ENCODE measurements at regions not wholly inside any gene's neighbourhood (a gene's known extent, or its start where the extent isn't known, plus 50 kb on each side); places are given as distances from the start of the nearest gene placed in this dataset.
"Not testable (repeated sequence)": the region's sequence is repeated elsewhere in the genome, so short reads cannot be mapped to it uniquely, and the experiment has no call there.

DNA sequence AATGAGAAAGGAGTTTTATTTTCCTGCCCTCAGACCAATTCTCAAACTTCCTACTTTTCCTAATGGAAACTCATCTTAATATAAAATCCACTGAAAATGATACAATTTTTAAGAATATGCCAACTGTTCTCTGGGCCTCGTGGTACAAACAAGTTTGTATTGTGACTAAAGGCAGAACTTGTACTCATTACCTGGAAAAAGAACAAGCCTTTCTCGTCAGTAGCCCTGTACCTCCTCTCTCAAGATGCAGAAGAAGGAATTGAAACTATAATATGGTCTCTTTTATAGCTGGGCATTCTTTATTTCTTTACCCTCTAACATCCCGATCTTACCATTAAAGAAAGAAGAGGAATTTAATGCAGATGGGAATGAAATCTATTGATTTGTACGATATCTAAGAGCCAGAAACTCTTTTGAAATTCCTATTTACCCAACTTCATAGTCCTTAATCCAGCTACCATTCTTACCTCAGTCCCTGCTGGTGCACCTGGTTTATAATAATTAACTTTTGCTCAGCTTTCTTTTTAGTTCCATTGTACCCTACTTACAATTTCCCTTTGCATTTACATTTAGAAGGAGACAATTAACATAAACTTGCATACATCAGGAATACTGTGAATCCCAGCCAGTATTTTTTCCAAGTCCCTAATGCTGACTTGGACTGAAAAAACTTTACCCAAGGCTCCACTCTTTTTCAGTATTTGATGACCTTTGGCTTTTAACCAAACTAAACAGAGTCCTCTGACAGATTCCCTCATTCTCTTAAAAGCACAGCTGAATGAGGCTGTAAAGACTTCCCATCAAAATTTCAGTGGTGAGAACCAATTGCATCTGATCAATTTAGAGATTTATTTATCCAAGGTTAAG is 1162.4 kb downstream of the BRINP3 start:
- H3K9me3 ChIP-seq = no peaks in the 10 kb centered on the region
- TF ChIP-seq, protein P1, sequence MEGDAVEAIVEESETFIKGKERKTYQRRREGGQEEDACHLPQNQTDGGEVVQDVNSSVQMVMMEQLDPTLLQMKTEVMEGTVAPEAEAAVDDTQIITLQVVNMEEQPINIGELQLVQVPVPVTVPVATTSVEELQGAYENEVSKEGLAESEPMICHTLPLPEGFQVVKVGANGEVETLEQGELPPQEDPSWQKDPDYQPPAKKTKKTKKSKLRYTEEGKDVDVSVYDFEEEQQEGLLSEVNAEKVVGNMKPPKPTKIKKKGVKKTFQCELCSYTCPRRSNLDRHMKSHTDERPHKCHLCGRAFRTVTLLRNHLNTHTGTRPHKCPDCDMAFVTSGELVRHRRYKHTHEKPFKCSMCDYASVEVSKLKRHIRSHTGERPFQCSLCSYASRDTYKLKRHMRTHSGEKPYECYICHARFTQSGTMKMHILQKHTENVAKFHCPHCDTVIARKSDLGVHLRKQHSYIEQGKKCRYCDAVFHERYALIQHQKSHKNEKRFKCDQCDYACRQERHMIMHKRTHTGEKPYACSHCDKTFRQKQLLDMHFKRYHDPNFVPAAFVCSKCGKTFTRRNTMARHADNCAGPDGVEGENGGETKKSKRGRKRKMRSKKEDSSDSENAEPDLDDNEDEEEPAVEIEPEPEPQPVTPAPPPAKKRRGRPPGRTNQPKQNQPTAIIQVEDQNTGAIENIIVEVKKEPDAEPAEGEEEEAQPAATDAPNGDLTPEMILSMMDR (IDR thresholded peaks at IDR 0.05) = no peak
- no peaks in the 10 kb centered on the region for H3K27me3 ChIP-seq
- H3K4me3 ChIP-seq (ENCODE audit: low read depth in 1 of 2, low read length in 1 of 2) = no peak overlapping the region
- no peak overlapping the region for H3K27ac ChIP-seq
- H3K4me1 ChIP-seq (ENCODE audit: control insufficient read depth in 1 of 2, insufficient read depth in 1 of 2, low read depth in 1 of 2, low read length in 1 of 2) = no peaks in the 10 kb centered on the region
- H3K36me3 ChIP-seq = no peaks in the 10 kb centered on the region

DNA sequence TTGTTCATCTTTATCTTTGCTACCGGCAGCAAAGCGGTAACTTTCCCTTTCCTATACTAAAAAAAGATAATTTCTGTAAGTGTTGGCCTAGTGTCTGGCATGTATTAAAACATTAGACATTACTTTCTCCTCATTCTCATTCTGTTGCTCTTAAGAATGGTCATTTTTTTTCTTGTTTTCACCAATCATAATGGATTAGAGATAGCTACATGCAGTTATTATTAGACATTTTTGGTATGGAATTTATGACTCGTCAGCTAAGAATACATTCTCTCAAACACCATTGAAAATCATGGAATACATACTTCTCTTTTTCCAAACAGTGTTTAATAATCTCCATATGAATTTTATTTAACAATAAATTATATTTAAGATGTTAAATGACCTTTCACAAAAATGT is 1154.6 kb downstream of the BRINP3 start:
- Histone ChIP-seq H3K4me3 (ENCODE audit: low read depth in 1 of 2, low read length in 1 of 2) (no peak overlapping the region), H3K27me3 (no peaks in the 10 kb centered on the region), H3K36me3 (no peaks in the 10 kb centered on the region), H3K4me1 (ENCODE audit: control insufficient read depth in 1 of 2, insufficient read depth in 1 of 2, low read depth in 1 of 2, low read length in 1 of 2) (no peaks in the 10 kb centered on the region), H3K9me3 (no peaks in the 10 kb centered on the region), H3K27ac (no peak overlapping the region)
- TF ChIP-seq, protein P1 (IDR thresholded peaks at IDR 0.05) = no peak

DNA sequence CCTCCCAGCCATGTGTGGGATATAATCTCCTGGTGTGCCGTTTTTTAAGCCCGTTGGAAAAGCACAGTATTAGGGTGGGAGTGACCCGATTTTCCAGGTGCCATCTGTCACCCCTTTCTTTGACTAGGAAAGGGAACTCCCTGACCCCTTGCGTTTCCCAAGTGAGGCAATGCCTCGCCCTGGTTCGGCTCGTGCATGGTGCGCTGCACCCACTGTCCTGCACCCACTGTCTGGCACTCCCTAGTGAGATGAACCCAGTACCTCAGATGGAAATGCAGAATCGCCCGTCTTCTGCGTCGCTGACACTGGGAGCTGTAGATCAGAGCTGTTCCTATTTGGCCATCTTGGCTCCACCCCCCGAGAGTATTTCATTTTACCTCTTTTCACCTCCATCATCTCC is 1146.6 kb downstream of the BRINP3 start:
- not testable (repeated sequence) for H3K27ac ChIP-seq, H3K27me3 ChIP-seq

DNA sequence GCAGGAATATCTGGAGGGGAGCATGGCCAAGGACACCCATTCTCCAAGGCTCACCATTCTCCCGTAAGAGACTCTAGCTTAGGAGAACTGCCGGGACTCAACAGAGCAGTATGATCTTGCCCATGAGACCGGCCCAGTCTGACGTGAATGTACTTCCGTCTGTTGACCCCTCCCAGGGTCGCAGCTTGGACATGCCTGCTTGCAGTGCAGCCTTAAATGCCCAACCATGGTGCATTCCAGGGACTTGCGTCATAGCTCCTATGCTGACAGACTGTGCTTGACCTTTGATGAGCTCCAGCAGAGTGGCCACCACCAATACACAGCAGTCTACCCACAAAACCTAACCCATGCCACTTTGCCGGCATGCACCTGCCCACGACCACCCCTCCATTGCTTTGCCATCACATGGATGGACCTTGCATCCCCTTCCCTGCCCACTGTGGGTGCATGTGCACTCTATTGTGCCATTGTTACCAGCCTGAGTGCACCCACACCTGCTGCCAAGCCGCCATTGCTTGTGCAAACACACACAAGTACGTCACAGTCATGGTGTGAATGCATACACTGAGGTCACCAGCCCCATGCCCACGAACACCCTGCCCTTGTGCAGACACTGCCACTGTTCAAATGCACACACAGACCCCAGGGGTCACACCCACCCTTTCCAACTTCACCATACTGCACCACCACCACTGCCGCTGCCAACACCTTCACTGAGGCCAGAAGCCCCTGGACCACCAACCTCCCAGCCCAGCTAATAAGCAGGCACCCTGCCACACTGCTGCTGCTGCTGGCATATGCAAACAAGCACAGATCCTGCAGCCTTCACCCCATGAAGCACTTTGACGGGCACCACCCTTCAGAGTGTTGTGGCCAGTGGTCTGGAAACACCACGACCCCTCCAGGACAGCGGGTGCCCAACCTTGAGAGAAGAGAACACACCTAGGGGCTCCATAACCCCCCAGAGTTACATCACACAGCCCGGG is 1141.3 kb downstream of the BRINP3 start:
- Histone ChIP-seq H3K4me1 (ENCODE audit: control insufficient read depth in 1 of 2, insufficient read depth in 1 of 2, low read depth in 1 of 2, low read length in 1 of 2) (no peaks in the 10 kb centered on the region), H3K9me3 (no peaks in the 10 kb centered on the region), H3K27ac (no peak overlapping the region), H3K36me3 (no peaks in the 10 kb centered on the region), H3K4me3 (ENCODE audit: low read depth in 1 of 2, low read length in 1 of 2) (no peak overlapping the region), H3K27me3 (no peaks in the 10 kb centered on the region)
- TF ChIP-seq, protein P1 (IDR thresholded peaks at IDR 0.05) = no peak

More for the DNA sequence above, 1146.6 kb downstream of the BRINP3 start:
- H3K9me3 ChIP-seq; H3K4me3 ChIP-seq (ENCODE audit: low read depth in 1 of 2, low read length in 1 of 2); H3K4me1 ChIP-seq (ENCODE audit: control insufficient read depth in 1 of 2, insufficient read depth in 1 of 2, low read depth in 1 of 2, low read length in 1 of 2); H3K36me3 ChIP-seq: not testable (repeated sequence)

DNA sequence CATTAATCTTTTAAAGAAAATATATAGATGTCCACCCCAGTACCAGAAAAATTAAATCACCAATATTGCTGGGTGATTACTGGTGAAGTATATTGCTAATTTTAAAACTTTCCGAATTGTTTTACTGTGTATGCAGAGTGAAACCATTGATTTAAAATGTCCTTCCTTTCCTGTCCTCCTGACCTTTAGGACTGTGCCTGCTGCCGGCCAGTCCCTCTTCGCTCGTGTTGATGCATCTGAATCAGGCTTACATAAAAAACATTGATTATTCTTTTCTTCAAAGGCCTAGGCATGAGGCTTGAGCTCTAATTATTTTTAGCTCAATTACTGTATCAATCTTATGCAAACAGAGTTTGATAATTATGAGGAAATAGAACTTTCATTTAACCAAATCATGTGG is 1128.1 kb downstream of the BRINP3 start:
- TF ChIP-seq, protein P1 (IDR thresholded peaks at IDR 0.05) = no peak
- no peaks in the 10 kb centered on the region for H3K36me3 ChIP-seq
- no peak overlapping the region for H3K27ac ChIP-seq
- no peaks in the 10 kb centered on the region for H3K27me3 ChIP-seq
- no peaks in the 10 kb centered on the region for H3K4me1 ChIP-seq (ENCODE audit: control insufficient read depth in 1 of 2, insufficient read depth in 1 of 2, low read depth in 1 of 2, low read length in 1 of 2)
- no peak overlapping the region for H3K4me3 ChIP-seq (ENCODE audit: low read depth in 1 of 2, low read length in 1 of 2)
- H3K9me3 ChIP-seq = no peaks in the 10 kb centered on the region

All from neutrophil (primary cell).